ENCODE measurements at regions not wholly inside any gene's neighbourhood (a gene's known extent, or its start where the extent isn't known, plus 50 kb on each side); places are given as distances from the start of the nearest gene placed in this dataset.

GRCh38 chr20:51937779-51938178 lies 135.5 kb upstream of the SALL4 start:
- TF ChIP-seq CTCF (IDR thresholded peaks at IDR 0.05) (no peak), POLR2A (IDR thresholded peaks at IDR 0.05) (no peak), POLR2AphosphoS5 (IDR thresholded peaks at IDR 0.05) (no peak)

Measured in transverse colon (tissue), 4 donors.